AG04450 (cell line): ENCODE measurements at regions not wholly inside any gene's neighbourhood (a gene's known extent, or its start where the extent isn't known, plus 50 kb on each side); places are given as distances from the start of the nearest gene placed in this dataset.

Source experiments
- CTCF ChIA-PET: fragments of 300-600, 350-600 bp; formaldehyde crosslinking; extraction: SDS; loops from one replicate; lab custom pipeline; 2022; ENCODE audit warnings: antibody characterized with exemption, inconsistent platforms; lab: Charles Lee
- POLR2A ChIA-PET: fragments of 350-600 bp; formaldehyde crosslinking; extraction: SDS; loops from one replicate; lab custom pipeline; 2021; ENCODE audit warnings: antibody characterized with exemption, inconsistent platforms; lab: Yijun Ruan, JAX
- DNase-seq: peaks from one replicate; pipeline ENCODE4 v3.0.0-alpha.2; 2011; ENCODE audit warnings: low read depth, low spot score
- H3K27ac ChIP-seq: one replicate; pipeline ENCODE4 v1.5.1; 2012; ENCODE audit warnings: low read depth, low read length, control low read depth
- H3K27me3 ChIP-seq: one replicate; pipeline ENCODE4 v1.6.0; 2012; ENCODE audit warnings: low read length; ENCODE audit not compliant: control insufficient read depth, insufficient read depth
- H3K4me3 ChIP-seq: 2 replicates; pipeline ENCODE4 v1.5.1; 2011; ENCODE audit warnings: mild to moderate bottlenecking, low read depth, low read length, control low read depth
- H3K9me3 ChIP-seq: 2 replicates; pipeline ENCODE4 v1.5.1; 2012; ENCODE audit warnings: low read length; ENCODE audit not compliant: control insufficient read depth, insufficient read depth
- TF ChIP-seq, protein P1 (sequence below): IDR thresholded peaks from 2 replicates; pipeline ENCODE4 v1.5.1; 2011; ENCODE audit warnings: low read depth, low read length, control low read depth, inconsistent platforms

DNA sequence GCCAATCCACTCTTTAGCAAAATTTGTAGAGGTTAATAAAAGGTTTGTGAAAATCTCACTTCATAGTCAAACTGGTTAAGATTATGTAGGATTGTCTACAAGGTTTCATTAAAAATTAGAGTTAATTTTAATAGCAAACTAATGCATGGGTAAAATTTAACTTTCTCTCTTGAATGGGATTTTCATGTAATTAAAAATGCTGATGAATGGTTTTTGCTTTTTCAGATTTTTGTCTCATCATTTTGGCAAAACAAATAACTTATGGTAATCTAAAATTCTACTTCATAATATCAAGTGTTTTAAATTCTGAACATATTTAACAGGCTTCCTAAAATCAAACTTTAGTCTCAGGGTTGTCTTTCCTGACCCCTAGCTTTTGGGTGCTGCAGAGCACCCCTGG, 113.8 kb upstream of the FAM174A start:
- CTCF ChIA-PET = no interaction called here
- TF ChIP-seq, protein P1, sequence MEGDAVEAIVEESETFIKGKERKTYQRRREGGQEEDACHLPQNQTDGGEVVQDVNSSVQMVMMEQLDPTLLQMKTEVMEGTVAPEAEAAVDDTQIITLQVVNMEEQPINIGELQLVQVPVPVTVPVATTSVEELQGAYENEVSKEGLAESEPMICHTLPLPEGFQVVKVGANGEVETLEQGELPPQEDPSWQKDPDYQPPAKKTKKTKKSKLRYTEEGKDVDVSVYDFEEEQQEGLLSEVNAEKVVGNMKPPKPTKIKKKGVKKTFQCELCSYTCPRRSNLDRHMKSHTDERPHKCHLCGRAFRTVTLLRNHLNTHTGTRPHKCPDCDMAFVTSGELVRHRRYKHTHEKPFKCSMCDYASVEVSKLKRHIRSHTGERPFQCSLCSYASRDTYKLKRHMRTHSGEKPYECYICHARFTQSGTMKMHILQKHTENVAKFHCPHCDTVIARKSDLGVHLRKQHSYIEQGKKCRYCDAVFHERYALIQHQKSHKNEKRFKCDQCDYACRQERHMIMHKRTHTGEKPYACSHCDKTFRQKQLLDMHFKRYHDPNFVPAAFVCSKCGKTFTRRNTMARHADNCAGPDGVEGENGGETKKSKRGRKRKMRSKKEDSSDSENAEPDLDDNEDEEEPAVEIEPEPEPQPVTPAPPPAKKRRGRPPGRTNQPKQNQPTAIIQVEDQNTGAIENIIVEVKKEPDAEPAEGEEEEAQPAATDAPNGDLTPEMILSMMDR = no peak
- POLR2A ChIA-PET = no interaction called here
- Histone ChIP-seq H3K9me3 (no peaks in the 10 kb centered on the region; the same call in 1 of the 2 replicates), H3K27me3 (no peaks in the 10 kb centered on the region), H3K4me3 (no peak overlapping the region), H3K27ac (no peak overlapping the region)
- DNase-seq = no peak

DNA sequence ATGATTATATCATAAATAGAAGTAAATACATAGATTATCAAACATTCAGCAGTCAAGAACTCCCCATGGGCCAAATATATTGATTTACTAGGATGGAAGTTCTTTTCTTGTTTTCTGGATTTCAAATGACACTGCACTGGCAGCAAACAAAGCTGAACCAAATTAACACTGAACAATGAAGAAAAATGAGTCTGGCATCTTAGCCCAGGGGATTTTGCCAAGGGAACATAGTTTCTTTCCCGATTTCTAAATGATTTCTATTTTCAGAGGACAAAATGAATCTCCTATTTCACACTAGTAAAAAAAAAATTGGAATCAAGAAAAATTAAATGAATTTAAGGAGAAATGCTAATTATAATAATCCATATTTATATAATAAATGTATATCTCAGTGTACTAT, 116.9 kb upstream of the FAM174A start:
- POLR2A ChIA-PET = no interaction called here
- Histone ChIP-seq H3K9me3 (no peaks in the 10 kb centered on the region), H3K27ac (no peak overlapping the region), H3K4me3 (no peak overlapping the region), H3K27me3 (no peaks in the 10 kb centered on the region)
- DNase-seq = no peak
- CTCF ChIA-PET = no interaction called here
- TF ChIP-seq, protein P1 = no peak

DNA sequence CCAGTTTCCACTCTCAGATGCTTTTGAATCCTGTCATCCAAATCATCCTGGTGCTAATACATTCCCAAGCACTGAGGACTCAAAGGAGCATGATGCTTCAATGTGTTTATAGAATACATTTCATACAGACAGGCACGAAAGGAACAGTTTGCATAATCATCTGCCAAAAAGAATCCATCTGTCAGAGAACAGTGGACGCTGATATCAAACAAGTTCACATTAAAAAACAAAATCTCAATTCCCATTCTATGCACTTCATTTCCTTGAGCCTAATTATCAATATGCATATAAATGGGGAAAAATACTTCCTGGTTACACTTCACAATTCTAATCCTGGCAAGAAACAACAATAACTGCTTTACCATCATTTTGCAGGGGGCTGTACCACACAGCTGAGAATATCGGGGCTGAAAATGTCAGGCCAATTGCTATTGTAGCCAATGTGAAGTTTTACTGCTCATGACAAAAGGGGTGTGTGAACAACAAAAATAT, 125.5 kb upstream of the FAM174A start:
- ChIA-PET CTCF (no interaction called here), POLR2A (no interaction called here)
- Histone ChIP-seq H3K9me3 (no peaks in the 10 kb centered on the region), H3K27me3 (no peaks in the 10 kb centered on the region), H3K27ac (no peak overlapping the region), H3K4me3 (no peak overlapping the region)
- no peak for DNase-seq
- TF ChIP-seq, protein P1 = no peak

DNA sequence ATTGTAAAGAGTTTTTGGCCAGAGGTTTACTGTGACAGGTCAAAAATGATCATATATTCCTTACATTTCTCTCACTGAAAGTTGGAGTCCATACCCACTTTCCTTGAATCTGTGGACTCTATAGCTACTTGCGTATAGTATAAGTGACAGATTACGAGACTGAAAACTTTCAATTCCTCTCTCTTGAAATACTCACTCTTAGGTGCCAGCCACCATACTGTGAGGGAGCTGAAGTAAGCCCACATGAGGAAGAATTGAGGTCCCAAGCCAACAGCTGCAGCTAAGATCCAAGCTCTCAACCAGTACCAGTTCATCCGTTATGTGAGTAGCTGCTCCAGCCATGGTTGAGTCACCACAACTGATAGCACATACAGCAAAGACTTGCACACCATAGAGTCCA, 128.1 kb upstream of the FAM174A start:
- H3K27ac ChIP-seq = no peak overlapping the region
- TF ChIP-seq, protein P1 = no peak
- H3K9me3 ChIP-seq = no peaks in the 10 kb centered on the region
- H3K27me3 ChIP-seq = no peaks in the 10 kb centered on the region
- CTCF ChIA-PET = no interaction called here
- DNase-seq = no peak
- no peak overlapping the region for H3K4me3 ChIP-seq
- POLR2A ChIA-PET = no interaction called here

DNA sequence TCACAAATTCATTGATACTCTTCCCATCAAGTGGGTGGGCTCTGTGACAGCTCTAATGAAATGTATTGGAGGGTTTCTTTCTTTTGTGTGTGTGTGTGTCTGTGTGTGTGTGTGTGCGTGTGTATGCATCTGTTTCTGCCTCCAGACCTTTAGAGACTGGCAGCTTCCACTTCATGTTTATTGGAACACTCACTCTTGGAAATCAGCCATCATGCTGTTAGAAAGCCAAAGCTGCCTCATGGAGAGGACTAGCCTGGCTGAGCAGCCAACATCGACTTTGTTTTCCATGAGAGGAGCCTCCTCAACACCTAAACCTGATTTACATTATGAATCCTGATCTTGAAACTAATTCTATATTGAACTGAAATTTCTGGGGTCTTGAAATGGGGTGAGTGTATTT, 128.5 kb upstream of the FAM174A start:
- H3K27me3 ChIP-seq = no peaks in the 10 kb centered on the region
- H3K27ac ChIP-seq = no peak overlapping the region
- ChIA-PET CTCF (no interaction called here), POLR2A (no interaction called here)
- TF ChIP-seq, protein P1 = no peak
- no peak overlapping the region for H3K4me3 ChIP-seq
- no peaks in the 10 kb centered on the region for H3K9me3 ChIP-seq
- DNase-seq = no peak
